Liver (tissue), 8 donors: ENCODE measurements at regions not wholly inside any gene's neighbourhood (a gene's known extent, or its start where the extent isn't known, plus 50 kb on each side); places are given as distances from the start of the nearest gene placed in this dataset.

Experiments
- DNase-seq: peaks from one replicate; pipeline ENCODE4 v3.0.0-alpha.2; 2017; ENCODE audit warnings: low spot score
- H3K27ac ChIP-seq, 2 donors: one replicate each; pipeline ENCODE4 v1.7.0; 2013; ENCODE audit warnings: inconsistent platforms in 2 of 2, low read length in 2 of 2, control low read depth in 1 of 2, low read depth in 1 of 2, mild to moderate bottlenecking in 1 of 2
- H3K27me3 ChIP-seq, 4 donors: one replicate each; pipeline versions ENCODE4 v1.6.1 to v1.7.0; 2013; ENCODE audit warnings: low read length in 3 of 4, inconsistent platforms in 1 of 4, mild to moderate bottlenecking in 1 of 4, moderate library complexity in 1 of 4; ENCODE audit not compliant: control insufficient read depth in 4 of 4, insufficient read depth in 4 of 4
- H3K36me3 ChIP-seq, 4 donors: one replicate each; pipeline versions ENCODE4 v1.6.1 to v1.7.0; 2013; ENCODE audit warnings: low read length in 3 of 4, mild to moderate bottlenecking in 3 of 4, low read depth in 1 of 4, moderate library complexity in 1 of 4; ENCODE audit not compliant: control insufficient read depth in 4 of 4, insufficient read depth in 3 of 4
- H3K4me1 ChIP-seq, 4 donors: one replicate each; pipeline versions ENCODE4 v1.6.1 to v1.7.0; 2013; ENCODE audit warnings: low read length in 3 of 4, mild to moderate bottlenecking in 3 of 4, moderate library complexity in 1 of 4; ENCODE audit not compliant: control insufficient read depth in 4 of 4, insufficient read depth in 4 of 4
- H3K4me3 ChIP-seq, 3 donors: one replicate each; pipeline versions ENCODE4 v1.6.1 to v1.7.0; 2013; ENCODE audit warnings: low read length in 3 of 3, control low read depth in 1 of 3, low read depth in 1 of 3, mild to moderate bottlenecking in 1 of 3
- H3K9ac ChIP-seq, 2 donors: one replicate each; pipeline ENCODE4 v1.7.0; 2013; ENCODE audit warnings: low read length in 2 of 2, mild to moderate bottlenecking in 2 of 2, moderate library complexity in 2 of 2, control low read depth in 1 of 2, low read depth in 1 of 2
- H3K9me3 ChIP-seq, 4 donors: one replicate each; pipeline versions ENCODE4 v1.6.1 to v1.7.0; 2013; ENCODE audit warnings: low read length in 3 of 4; ENCODE audit not compliant: control insufficient read depth in 4 of 4
- EGR1 ChIP-seq, 2 donors: IDR thresholded peaks; 2 replicates each; pipeline ENCODE4 v1.6.1; 2016 to 2018; ENCODE audit warnings: antibody characterized with exemption in 2 of 2, low read depth in 2 of 2
- FOXA1 ChIP-seq: IDR thresholded peaks from 2 replicates; pipeline ENCODE4 v1.6.1; 2016; ENCODE audit warnings: antibody characterized with exemption
- FOXA2 ChIP-seq: IDR thresholded peaks from 2 replicates; pipeline ENCODE4 v1.6.1; 2016; ENCODE audit warnings: antibody characterized with exemption
- GABPA ChIP-seq, 2 donors: IDR thresholded peaks in 1 of 2; conservative IDR thresholded peaks in 1 of 2; 2 replicates each; pipeline ENCODE4 v1.6.1; 2016; ENCODE audit warnings: antibody characterized with exemption in 2 of 2, mild to moderate bottlenecking in 1 of 2, moderate library complexity in 1 of 2
- HNF4A ChIP-seq, 2 donors: conservative IDR thresholded peaks; 2 replicates each; pipeline ENCODE4 v1.6.1; 2016; ENCODE audit warnings: antibody characterized with exemption in 2 of 2, mild to moderate bottlenecking in 2 of 2
- HNF4G ChIP-seq: IDR thresholded peaks from 2 replicates; pipeline ENCODE4 v1.6.1; 2016; ENCODE audit warnings: antibody characterized with exemption
- JUND ChIP-seq, 2 donors: IDR thresholded peaks; 2 replicates each; pipeline ENCODE4 v1.6.1; 2016; ENCODE audit warnings: antibody characterized with exemption in 2 of 2
- NR2F2 ChIP-seq: IDR thresholded peaks from 2 replicates; pipeline ENCODE4 v1.6.1; 2016; ENCODE audit warnings: antibody characterized with exemption
- RAD21 ChIP-seq, 2 donors: IDR thresholded peaks; 2 replicates each; pipeline ENCODE4 v1.6.1; 2016; ENCODE audit warnings: antibody characterized with exemption in 2 of 2, mild to moderate bottlenecking in 2 of 2
- RXRA ChIP-seq, 2 donors: IDR thresholded peaks; 2 replicates each; pipeline ENCODE4 v1.6.1; 2017 to 2018; ENCODE audit warnings: antibody characterized with exemption in 2 of 2, mild to moderate bottlenecking in 1 of 2
- SP1 ChIP-seq: IDR thresholded peaks from 2 replicates; pipeline ENCODE4 v1.6.1; 2018; ENCODE audit warnings: antibody characterized with exemption, mild to moderate bottlenecking
- TAF1 ChIP-seq: conservative IDR thresholded peaks from 2 replicates; pipeline ENCODE4 v1.6.1; 2016; ENCODE audit warnings: antibody characterized with exemption, mild to moderate bottlenecking
- YY1 ChIP-seq: IDR thresholded peaks from 2 replicates; pipeline ENCODE4 v1.6.1; 2016; ENCODE audit warnings: antibody characterized with exemption, mild to moderate bottlenecking
- WGBS: extraction: QIAGEN DNeasy Blood & Tissue Kit; methylation state at CpG from one replicate; pipeline ENCODE4 v1.1.7; 2013; 5-methylcytosine and 5-hydroxymethylcytosine counted together
- TF ChIP-seq, protein P1 (sequence below): IDR thresholded peaks from 2 replicates; pipeline ENCODE4 v1.6.1; 2016; ENCODE audit warnings: antibody characterized with exemption
- TF ChIP-seq, protein P2 (sequence below): fragments of 150-350 bp; IDR thresholded peaks from 2 replicates; pipeline ENCODE4 v1.5.1; 2017; ENCODE audit warnings: improper control_type of control experiment, low read depth, low read length; ENCODE audit not compliant: missing input control
- TF ChIP-seq, protein P3 (sequence below): IDR thresholded peaks from 2 replicates; pipeline ENCODE4 v1.6.1; 2016; ENCODE audit warnings: antibody characterized with exemption
- TF ChIP-seq, protein P4 (sequence below): IDR thresholded peaks from 2 replicates; pipeline ENCODE4 v1.6.1; 2016; ENCODE audit warnings: antibody characterized with exemption, mild to moderate bottlenecking
- TF ChIP-seq, protein P5 (sequence below): IDR thresholded peaks from 2 replicates; pipeline ENCODE4 v1.6.1; 2016; ENCODE audit warnings: antibody characterized with exemption
- donor health status: healthy.
- donor health status: healthy.
- donor health status: healthy.
- donor health status: healthy.
- donor health status: healthy.

DNA sequence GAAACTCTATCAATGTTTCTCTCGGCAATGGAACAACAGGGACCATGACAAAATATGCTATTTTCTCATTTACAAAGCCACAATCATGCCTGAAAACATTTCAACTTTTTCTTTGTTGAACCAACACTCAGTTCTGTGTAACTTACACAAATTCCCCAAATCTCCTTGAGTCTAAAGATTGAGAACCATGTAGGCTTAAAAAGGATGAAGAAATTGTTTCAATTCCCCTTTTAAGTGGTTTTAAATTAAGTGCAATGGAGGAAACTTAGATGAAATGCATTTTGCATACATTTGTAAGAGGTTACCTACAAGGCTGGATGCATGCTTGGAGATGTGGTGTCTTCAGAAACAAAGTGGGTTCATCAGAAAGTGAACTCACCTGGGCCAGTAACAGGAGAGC is 566.4 kb upstream of the CDH11 start:
- H3K4me3 ChIP-seq = no peak overlapping the region
- H3K27ac ChIP-seq = no peak overlapping the region
- no peak for TF ChIP-seq YY1
- TF ChIP-seq, protein P1, sequence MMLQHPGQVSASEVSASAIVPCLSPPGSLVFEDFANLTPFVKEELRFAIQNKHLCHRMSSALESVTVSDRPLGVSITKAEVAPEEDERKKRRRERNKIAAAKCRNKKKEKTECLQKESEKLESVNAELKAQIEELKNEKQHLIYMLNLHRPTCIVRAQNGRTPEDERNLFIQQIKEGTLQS = no peak
- TF ChIP-seq GABPA (IDR thresholded peaks at IDR 0.05 in 1 of 2, conservative IDR thresholded peaks at IDR 0.05 in 1 of 2) = no peak
- no peak for TF ChIP-seq JUND (IDR thresholded peaks at IDR 0.05)
- TF ChIP-seq, protein P2, sequence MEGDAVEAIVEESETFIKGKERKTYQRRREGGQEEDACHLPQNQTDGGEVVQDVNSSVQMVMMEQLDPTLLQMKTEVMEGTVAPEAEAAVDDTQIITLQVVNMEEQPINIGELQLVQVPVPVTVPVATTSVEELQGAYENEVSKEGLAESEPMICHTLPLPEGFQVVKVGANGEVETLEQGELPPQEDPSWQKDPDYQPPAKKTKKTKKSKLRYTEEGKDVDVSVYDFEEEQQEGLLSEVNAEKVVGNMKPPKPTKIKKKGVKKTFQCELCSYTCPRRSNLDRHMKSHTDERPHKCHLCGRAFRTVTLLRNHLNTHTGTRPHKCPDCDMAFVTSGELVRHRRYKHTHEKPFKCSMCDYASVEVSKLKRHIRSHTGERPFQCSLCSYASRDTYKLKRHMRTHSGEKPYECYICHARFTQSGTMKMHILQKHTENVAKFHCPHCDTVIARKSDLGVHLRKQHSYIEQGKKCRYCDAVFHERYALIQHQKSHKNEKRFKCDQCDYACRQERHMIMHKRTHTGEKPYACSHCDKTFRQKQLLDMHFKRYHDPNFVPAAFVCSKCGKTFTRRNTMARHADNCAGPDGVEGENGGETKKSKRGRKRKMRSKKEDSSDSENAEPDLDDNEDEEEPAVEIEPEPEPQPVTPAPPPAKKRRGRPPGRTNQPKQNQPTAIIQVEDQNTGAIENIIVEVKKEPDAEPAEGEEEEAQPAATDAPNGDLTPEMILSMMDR = no peak
- TF ChIP-seq HNF4A (conservative IDR thresholded peaks at IDR 0.05) = no peak
- TF ChIP-seq, protein P3, sequence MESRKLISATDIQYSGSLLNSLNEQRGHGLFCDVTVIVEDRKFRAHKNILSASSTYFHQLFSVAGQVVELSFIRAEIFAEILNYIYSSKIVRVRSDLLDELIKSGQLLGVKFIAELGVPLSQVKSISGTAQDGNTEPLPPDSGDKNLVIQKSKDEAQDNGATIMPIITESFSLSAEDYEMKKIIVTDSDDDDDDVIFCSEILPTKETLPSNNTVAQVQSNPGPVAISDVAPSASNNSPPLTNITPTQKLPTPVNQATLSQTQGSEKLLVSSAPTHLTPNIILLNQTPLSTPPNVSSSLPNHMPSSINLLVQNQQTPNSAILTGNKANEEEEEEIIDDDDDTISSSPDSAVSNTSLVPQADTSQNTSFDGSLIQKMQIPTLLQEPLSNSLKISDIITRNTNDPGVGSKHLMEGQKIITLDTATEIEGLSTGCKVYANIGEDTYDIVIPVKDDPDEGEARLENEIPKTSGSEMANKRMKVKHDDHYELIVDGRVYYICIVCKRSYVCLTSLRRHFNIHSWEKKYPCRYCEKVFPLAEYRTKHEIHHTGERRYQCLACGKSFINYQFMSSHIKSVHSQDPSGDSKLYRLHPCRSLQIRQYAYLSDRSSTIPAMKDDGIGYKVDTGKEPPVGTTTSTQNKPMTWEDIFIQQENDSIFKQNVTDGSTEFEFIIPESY = no peak
- no peak for TF ChIP-seq NR2F2
- no peak for TF ChIP-seq SP1
- TF ChIP-seq TAF1 = no peak
- no peak for TF ChIP-seq FOXA1
- TF ChIP-seq EGR1 (IDR thresholded peaks at IDR 0.05; ENCODE audit: low read depth in 2 of 2) = no peak
- TF ChIP-seq, protein P4, sequence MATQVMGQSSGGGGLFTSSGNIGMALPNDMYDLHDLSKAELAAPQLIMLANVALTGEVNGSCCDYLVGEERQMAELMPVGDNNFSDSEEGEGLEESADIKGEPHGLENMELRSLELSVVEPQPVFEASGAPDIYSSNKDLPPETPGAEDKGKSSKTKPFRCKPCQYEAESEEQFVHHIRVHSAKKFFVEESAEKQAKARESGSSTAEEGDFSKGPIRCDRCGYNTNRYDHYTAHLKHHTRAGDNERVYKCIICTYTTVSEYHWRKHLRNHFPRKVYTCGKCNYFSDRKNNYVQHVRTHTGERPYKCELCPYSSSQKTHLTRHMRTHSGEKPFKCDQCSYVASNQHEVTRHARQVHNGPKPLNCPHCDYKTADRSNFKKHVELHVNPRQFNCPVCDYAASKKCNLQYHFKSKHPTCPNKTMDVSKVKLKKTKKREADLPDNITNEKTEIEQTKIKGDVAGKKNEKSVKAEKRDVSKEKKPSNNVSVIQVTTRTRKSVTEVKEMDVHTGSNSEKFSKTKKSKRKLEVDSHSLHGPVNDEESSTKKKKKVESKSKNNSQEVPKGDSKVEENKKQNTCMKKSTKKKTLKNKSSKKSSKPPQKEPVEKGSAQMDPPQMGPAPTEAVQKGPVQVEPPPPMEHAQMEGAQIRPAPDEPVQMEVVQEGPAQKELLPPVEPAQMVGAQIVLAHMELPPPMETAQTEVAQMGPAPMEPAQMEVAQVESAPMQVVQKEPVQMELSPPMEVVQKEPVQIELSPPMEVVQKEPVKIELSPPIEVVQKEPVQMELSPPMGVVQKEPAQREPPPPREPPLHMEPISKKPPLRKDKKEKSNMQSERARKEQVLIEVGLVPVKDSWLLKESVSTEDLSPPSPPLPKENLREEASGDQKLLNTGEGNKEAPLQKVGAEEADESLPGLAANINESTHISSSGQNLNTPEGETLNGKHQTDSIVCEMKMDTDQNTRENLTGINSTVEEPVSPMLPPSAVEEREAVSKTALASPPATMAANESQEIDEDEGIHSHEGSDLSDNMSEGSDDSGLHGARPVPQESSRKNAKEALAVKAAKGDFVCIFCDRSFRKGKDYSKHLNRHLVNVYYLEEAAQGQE = no peak
- TF ChIP-seq, protein P5, sequence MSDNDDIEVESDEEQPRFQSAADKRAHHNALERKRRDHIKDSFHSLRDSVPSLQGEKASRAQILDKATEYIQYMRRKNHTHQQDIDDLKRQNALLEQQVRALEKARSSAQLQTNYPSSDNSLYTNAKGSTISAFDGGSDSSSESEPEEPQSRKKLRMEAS = no peak
- no peak for TF ChIP-seq FOXA2
- no peak for TF ChIP-seq HNF4G
- no peak for TF ChIP-seq RXRA (IDR thresholded peaks at IDR 0.05)
- no peak for TF ChIP-seq RAD21 (IDR thresholded peaks at IDR 0.05)
- H3K9ac ChIP-seq = no peak overlapping the region
- WGBS = 81% methylated on average over 1 of the region's 1 CpG
- no peaks in the 10 kb centered on the region for H3K36me3 ChIP-seq
- H3K4me1 ChIP-seq = no peaks in the 10 kb centered on the region
- peaks cover 0 to 4% (median under 1%) of the 10 kb centered on the region in 4 donors for H3K9me3 ChIP-seq
- DNase-seq = no peak
- peaks cover 0 to 3% (median 1%) of the 10 kb centered on the region in 4 donors for H3K27me3 ChIP-seq
